Bronchial epithelial cell (primary cell): ENCODE measurements at regions not wholly inside any gene's neighbourhood (a gene's known extent, or its start where the extent isn't known, plus 50 kb on each side); places are given as distances from the start of the nearest gene placed in this dataset.

Experiments
- DNase-seq: peaks from one replicate; pipeline ENCODE4 v3.0.0-alpha.2; 2010; ENCODE audit warnings: low read depth
- FAIRE-seq: peaks from 2 replicates; lab custom pipeline; 2011; peaks lifted over from hg19 to GRCh38; lab: Jason Lieb, UNC
- H3K27me3 ChIP-seq: 2 replicates; pipeline ENCODE4 v1.5.1; 2011; ENCODE audit warnings: low read length; ENCODE audit not compliant: control insufficient read depth, insufficient read depth
- H3K36me3 ChIP-seq: 2 replicates; pipeline ENCODE4 v1.5.1; 2011; ENCODE audit warnings: low read length; ENCODE audit not compliant: control insufficient read depth, insufficient read depth
- H3K4me3 ChIP-seq: 2 replicates; pipeline ENCODE4 v1.5.1; 2011; ENCODE audit warnings: mild to moderate bottlenecking, low read depth, low read length, control low read depth
- CTCF ChIP-seq: IDR thresholded peaks from 2 replicates; pipeline ENCODE4 v1.5.1; 2011; ENCODE audit warnings: mild to moderate bottlenecking, moderate library complexity, low read length, control low read depth, inconsistent platforms; ENCODE audit not compliant: insufficient read depth, severe bottlenecking

DNA sequence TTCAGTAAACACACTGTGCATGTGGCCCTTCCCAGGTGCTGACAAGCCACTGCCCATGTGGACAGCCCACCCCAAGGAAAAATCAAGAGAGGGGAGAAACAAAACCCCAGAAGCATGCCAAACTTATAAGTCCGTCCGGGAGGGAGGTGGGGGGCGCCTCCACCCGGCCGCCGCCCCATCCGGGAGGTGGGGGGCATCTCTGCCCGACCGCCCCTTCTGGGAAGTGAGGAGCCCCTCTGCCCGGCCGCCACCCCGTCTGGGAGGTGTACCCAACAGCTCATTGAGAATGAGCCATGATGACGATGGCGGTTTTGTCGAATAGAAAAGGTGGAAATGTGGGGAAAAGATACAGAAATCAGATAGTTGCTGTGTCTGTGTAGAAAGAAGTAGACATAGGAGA lies 53.8 kb upstream of the C2CD4B start:
- Histone ChIP-seq H3K4me3 (no peak overlapping the region), H3K36me3 (no peaks in the 10 kb centered on the region), H3K27me3 (no peaks in the 10 kb centered on the region)
- TF ChIP-seq CTCF = no peak
- FAIRE-seq (no peak), DNase-seq (no peak)

- Histone ChIP-seq H3K36me3 (no peaks in the 10 kb centered on the region), H3K27me3 (no peaks in the 10 kb centered on the region), H3K4me3 (no peak overlapping the region)
- FAIRE-seq (peak; percentile 77), DNase-seq (no peak)
- TF ChIP-seq CTCF = no peak
Observed at GRCh38 chr15:62219799-62220198, 54.7 kb upstream of the C2CD4B start.

DNA sequence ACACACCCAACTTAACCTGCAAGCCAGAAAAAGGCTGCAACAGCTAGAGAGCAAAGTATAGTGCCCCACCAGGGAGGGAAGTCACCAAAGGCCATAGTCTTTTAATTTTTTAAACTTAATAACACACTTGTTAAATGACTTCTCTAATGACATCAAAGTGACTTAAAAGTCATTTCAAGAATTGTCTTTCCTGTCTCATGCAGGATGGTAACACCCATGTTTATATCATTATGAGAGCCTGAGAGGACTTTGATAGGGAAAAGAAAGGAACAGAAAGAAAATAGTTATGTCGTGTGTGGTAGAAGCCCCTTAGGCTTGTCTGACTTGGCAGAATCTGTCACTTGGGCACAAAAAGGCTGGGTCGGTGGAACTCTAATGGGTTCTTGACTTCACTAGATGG lies 57.9 kb upstream of the C2CD4B start:
- FAIRE-seq (no peak), DNase-seq (no peak)
- H3K4me3 ChIP-seq = no peak overlapping the region
- TF ChIP-seq CTCF = no peak
- no peaks in the 10 kb centered on the region for H3K36me3 ChIP-seq
- H3K27me3 ChIP-seq = no peaks in the 10 kb centered on the region

DNA sequence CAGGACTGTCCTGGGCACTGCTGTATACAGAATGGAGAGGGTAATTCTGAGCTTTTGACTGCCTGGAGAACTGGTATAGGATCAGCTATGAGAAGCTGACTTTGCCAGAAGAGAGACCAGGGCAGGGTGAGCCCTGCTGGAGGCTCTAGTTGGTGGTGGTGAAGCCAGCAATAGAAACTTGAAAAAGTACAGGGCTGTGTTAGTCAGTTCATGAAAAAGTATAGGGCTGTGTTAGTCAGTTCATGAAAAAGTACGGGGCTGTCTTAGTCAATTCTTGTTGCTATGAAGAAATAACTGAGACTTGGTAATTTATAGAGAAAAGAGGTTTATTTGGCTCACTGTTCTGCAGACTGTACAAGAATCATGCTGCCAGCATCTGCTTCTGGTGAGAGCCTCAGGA lies 63.5 kb upstream of the C2CD4B start:
- DNase-seq (no peak), FAIRE-seq (no peak)
- no peak for TF ChIP-seq CTCF
- Histone ChIP-seq H3K27me3 (peaks cover 2% of the 10 kb centered on the region), H3K4me3 (no peak overlapping the region), H3K36me3 (no peaks in the 10 kb centered on the region)

DNA sequence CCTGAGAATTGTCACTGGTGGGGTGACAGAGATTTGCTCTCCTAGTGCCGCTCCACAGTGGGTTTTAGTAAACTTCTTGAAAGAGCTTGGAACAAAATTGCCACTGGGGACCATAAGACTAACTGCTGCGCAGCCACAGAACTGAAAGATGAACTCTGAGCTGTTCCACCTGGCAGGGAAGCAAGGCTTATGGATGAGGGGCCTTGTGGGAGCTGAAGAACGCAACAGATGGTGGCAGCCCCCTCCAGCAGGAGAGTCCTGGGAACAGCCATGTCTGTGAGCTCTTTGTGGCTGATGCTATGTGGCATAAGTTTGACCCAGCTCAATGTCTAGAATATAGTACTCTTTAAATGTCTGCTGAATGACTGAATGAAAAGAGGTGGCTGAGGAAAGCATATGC lies 66.8 kb upstream of the C2CD4B start:
- TF ChIP-seq CTCF = no peak
- FAIRE-seq (no peak), DNase-seq (no peak)
- Histone ChIP-seq H3K27me3 (peaks cover 2% of the 10 kb centered on the region), H3K36me3 (no peaks in the 10 kb centered on the region), H3K4me3 (no peak overlapping the region)
